GM12875 (cell line): ENCODE measurements at regions not wholly inside any gene's neighbourhood (a gene's known extent, or its start where the extent isn't known, plus 50 kb on each side); places are given as distances from the start of the nearest gene placed in this dataset.
A peak's percentile ranks its signal among the peaks of the same experiment; 100 is the strongest.

Source experiments
- H3K4me3 ChIP-seq: one replicate; pipeline ENCODE4 v1.5.1; 2011; ENCODE audit warnings: low read depth, low read length, control low read depth
- TF ChIP-seq, protein P1 (sequence below): IDR thresholded peaks from 2 replicates; pipeline ENCODE4 v1.5.1; 2011; ENCODE audit warnings: low read depth, mild to moderate bottlenecking, control low read depth, inconsistent platforms, low read length, moderate library complexity, borderline replicate concordance; ENCODE audit not compliant: insufficient read depth

DNA sequence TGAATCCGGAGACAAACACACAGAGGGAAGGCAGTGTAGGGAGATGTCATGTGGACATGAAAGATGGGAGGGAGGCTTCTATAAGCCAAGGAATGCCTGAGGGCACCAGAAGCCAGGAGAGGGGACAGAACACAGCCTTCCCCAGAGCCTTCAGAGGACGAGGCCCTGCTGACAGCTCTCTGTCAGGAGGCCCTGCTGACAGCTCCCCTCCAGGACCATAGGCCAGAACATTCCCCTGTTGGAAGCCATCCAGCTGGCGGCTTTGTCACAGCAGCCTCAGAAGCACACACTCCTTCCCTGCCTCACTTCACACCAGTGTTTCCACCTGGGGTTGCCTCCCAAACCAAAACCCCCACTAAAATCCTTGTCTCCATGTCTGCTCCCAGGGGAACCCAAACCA is 171.3 kb upstream of the ID2 start:
- TF ChIP-seq, protein P1, sequence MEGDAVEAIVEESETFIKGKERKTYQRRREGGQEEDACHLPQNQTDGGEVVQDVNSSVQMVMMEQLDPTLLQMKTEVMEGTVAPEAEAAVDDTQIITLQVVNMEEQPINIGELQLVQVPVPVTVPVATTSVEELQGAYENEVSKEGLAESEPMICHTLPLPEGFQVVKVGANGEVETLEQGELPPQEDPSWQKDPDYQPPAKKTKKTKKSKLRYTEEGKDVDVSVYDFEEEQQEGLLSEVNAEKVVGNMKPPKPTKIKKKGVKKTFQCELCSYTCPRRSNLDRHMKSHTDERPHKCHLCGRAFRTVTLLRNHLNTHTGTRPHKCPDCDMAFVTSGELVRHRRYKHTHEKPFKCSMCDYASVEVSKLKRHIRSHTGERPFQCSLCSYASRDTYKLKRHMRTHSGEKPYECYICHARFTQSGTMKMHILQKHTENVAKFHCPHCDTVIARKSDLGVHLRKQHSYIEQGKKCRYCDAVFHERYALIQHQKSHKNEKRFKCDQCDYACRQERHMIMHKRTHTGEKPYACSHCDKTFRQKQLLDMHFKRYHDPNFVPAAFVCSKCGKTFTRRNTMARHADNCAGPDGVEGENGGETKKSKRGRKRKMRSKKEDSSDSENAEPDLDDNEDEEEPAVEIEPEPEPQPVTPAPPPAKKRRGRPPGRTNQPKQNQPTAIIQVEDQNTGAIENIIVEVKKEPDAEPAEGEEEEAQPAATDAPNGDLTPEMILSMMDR, result no peak
- H3K4me3 ChIP-seq, result no peak overlapping the region

DNA sequence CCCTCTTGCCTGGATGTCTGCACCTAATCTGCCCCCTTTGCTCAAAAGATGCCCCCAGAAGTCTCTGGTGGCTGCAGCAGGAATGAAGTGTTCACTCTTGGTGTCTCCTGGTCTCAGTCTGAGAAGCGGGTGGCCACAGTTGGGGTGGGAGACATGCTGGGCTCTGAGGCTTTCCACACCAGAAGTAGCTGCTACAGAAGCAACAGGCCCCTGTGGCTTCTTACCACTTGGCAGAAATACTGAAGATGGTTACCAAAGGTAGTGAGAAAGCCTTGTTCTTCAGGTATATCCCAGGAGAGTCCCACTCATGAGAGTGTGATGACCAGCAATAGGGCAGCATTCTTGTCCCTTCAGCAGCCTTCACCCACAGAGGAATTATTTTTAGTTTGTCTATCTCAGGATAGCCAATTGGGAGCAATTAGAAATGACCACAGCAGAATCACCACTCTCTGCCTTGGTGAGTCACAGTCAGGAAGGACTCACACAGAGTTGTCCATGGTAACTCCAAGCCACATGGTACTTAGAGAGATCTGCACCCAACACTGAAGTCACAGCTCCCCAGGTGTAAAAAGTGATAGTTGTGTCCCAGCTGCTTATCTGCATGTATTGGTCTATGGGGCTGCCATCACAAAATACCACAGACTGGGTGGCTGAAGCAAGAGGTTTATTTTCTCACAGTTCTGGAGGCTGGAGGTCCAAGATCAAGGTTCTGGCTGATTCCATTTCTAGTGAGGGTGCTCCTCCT is 169.8 kb upstream of the ID2 start:
- no peak overlapping the region for H3K4me3 ChIP-seq
- TF ChIP-seq, protein P1, result no peak

DNA sequence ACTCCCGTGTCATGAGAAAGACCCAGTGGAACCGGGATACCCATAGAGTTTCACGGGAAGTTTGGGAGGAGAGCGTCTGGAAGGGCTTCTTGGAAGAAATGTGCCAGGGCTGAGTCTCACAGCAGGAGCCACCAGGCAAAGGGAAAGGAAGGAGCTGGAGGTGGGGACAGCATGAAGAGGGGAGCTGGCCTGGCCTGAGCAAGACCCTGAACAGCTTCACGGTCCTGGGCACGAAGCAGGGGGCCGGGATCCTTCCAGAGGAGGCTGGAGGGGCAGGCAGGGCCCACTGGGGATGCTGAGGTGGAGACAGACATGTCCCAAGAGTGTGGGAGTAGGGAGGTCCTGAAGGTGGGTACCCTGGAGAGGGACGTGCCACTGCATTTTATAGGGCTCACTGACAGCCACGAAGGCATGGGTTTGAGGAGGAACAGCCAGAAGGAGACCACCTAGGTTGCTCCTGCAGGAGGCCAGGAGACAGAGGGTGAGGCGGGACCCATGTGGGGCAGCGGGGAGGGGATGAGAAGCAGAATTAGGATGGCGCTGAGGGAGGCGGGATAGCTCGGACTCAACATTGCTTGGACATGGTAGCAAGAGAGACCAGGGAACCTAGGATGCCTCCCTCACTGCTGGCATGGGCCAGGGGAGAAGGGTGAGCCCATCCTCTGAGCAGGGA is 168.1 kb upstream of the ID2 start:
- no peak overlapping the region for H3K4me3 ChIP-seq
- TF ChIP-seq, protein P1, result no peak

DNA sequence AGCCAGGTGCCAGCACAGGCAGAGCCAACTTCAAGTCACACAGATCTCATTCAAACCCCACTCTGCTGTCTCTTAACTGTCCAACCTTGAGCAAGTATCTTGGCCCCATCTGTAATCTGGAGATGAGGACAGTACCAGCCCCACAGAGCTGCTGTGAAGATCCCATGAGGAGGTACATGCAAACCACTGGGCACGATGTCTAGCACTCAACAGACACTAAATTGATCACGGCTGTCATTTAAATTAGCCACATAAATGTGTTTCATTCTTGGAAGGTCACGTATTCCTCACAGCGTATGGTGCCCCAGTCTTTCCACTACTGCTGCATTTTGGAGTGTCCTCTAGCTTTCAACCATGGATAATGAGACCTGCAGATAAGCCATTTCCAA is 167.6 kb upstream of the ID2 start:
- H3K4me3 ChIP-seq, result no peak overlapping the region
- TF ChIP-seq, protein P1, result no peak

DNA sequence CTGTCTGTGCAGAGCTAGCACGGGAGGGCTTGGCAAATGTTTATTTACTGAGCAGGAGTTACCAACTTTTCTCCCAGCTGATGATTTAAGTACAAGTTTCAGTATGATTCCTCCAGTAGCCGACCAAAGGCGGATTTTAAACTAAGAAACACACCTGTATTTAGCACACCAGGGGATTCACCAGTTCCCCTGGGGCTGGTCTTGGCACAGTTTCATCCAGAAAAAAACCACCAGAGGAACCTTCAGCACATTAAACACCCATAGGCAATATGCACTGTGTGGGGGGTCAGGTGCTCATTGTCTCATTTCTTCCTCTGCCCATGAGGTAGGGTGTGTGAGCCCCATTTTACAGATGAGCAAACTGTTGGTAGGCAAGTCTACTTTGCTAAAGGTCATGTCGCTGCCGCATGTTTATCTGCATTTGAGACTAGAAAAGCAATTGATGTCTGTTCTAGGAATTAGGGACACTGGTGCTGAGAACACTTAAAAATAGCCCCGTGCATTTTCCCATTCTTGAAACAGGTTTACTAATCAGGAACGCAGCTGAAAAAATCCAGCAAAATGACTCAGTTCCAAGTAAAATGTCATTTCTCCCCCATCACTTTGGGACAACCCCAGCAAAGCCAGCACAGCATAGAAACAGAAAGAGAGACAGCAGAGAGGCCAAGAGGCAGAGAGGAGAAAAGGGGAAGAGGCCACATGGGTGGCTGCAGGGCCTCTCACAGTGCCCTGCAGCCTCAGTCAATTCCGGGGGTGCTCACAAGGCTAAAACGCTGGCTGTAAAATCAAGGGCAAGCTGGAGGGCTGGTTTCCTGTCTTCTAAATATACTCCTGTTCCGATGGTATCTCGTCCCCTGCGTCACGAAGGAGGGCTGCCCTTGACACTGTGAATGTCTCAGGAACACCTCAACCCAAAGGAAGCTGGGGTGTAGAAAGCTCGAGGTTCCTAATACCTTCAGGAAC is 166.8 kb upstream of the ID2 start:
- TF ChIP-seq, protein P1, result no peak
- H3K4me3 ChIP-seq, result peak overlapping the region; percentile 3

DNA sequence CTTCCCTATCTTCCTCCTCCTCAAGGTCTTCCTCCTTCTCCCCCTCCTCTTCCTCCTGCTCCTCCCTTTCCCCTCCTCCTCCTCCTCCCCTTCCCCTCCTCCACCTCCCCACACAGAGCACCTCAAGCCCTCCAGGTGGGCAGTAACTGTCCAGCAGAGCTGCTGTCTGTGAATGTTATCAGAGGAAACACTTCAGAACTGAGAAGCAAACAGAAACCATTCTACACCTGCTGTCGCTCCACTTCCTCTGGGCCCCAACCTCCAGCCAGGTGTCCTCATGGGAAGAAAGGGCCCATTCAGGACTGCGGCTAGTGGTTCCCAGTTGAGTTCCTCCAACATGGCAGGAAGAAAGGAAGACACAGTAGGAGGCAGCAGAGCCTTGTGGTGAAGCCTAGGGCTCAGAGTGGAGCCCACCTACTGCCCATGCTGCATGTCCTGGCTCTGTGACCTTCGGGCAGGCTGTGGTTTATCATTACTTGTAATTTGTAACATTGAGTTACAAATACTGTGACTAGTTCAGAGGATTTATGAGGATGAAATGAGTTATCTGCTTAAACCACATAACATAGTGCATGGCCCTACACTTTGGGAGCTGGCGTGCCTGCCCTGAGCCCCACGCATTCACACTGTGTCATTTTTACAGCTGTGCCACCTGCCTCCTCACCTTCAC is 165.9 kb upstream of the ID2 start:
- TF ChIP-seq, protein P1, result no peak
- no peak overlapping the region for H3K4me3 ChIP-seq
